ENCODE measurements at regions not wholly inside any gene's neighbourhood (a gene's known extent, or its start where the extent isn't known, plus 50 kb on each side); places are given as distances from the start of the nearest gene placed in this dataset.

DNA sequence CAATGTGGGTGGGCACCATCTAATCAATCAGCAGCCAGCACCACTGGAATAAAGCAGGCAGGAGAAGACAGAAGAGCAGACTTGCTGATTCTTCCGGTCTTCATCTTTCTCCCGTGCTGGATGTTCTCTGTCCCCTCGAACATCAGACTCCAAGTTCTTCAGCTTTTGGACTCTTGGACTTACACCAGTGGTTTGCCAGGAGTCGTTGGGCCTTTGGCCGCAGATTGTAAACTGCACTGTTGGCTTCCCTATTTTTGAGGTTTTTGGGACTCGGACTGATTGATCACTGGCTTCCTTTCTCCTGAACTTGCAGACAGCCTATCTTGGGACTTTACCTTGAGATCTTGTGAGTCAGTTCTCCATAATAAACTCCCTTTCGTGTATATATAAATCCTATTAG is 292.8 kb downstream of the BCHE start:
- no peak for DNase-seq (ENCODE audit: low read depth in 6 of 9, low spot score in 9 of 9)
- no peaks in the 10 kb centered on the region for H3K27me3 ChIP-seq (ENCODE audit: control insufficient read depth in 2 of 2, insufficient read depth in 1 of 2, low read length in 1 of 2)
- no peak overlapping the region for H3K27ac ChIP-seq (ENCODE audit: low read depth in 1 of 2, low read length in 1 of 2)
- H3K36me3 ChIP-seq (ENCODE audit: control insufficient read depth in 2 of 2, insufficient read depth in 2 of 2, low read length in 1 of 2) = no peaks in the 10 kb centered on the region
- no peaks in the 10 kb centered on the region for H3K4me1 ChIP-seq (ENCODE audit: control insufficient read depth in 2 of 2, insufficient read depth in 2 of 2, low read length in 2 of 2)
- no peak overlapping the region for H3K4me3 ChIP-seq (ENCODE audit: low read length in 2 of 2)
- H3K9me3 ChIP-seq (ENCODE audit: control insufficient read depth in 2 of 2, insufficient read depth in 1 of 2, low read length in 1 of 2) = peaks cover 0 to 2% of the 10 kb centered on the region in 2 donors
- WGBS = 82% methylated on average over 7 of the region's 7 CpGs

DNA sequence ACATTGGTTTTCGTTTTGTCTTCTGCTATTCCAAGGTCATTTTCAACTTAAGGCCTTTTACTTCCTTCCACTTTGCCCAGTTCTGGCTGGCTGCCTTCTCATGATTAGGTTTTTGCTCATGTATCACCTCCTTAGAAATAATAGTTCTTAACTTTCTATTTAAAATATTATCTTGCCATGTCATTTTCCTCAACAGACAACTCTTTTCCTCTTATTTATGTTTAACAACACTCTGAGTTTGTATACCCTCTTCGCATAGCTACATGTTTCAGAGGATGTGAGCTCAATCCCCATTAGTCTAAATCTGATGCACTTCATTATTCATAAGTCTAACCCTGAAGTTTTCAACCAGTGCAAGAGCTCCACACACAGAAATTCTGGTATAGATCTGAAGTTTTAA is 299.1 kb downstream of the BCHE start:
- H3K36me3 ChIP-seq (ENCODE audit: control insufficient read depth in 2 of 2, insufficient read depth in 2 of 2, low read length in 1 of 2) = no peaks in the 10 kb centered on the region
- no peaks in the 10 kb centered on the region for H3K27me3 ChIP-seq (ENCODE audit: control insufficient read depth in 2 of 2, insufficient read depth in 1 of 2, low read length in 1 of 2)
- no peak overlapping the region for H3K27ac ChIP-seq (ENCODE audit: low read depth in 1 of 2, low read length in 1 of 2)
- peaks cover 0 to 2% of the 10 kb centered on the region in 2 donors for H3K9me3 ChIP-seq (ENCODE audit: control insufficient read depth in 2 of 2, insufficient read depth in 1 of 2, low read length in 1 of 2)
- no peak for DNase-seq (ENCODE audit: low read depth in 6 of 9, low spot score in 9 of 9)
- H3K4me3 ChIP-seq (ENCODE audit: low read length in 2 of 2) = no peak overlapping the region
- H3K4me1 ChIP-seq (ENCODE audit: control insufficient read depth in 2 of 2, insufficient read depth in 2 of 2, low read length in 2 of 2) = no peaks in the 10 kb centered on the region
- 54% methylated on average over 2 of the region's 2 CpGs for WGBS

DNA sequence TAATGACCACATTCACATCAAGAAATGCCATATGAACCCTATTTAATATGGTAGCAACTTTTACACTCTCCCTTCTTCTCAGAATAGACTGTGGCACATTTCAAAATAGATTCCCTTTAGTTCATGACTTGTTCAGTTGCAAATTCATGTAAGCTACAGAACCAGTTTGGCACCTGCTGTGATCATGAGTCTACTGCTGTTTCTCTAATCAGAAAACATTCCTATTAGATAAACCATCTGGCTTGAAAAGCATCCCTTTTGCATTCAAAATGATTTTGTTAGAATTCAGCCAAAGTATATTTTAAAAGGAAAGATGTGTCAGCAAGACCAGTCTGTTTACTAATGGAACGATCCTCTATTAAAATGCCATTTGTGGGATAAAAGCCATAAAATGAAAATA is 304.4 kb downstream of the BCHE start:
- no peaks in the 10 kb centered on the region for H3K27me3 ChIP-seq (ENCODE audit: control insufficient read depth in 2 of 2, insufficient read depth in 1 of 2, low read length in 1 of 2)
- H3K27ac ChIP-seq (ENCODE audit: low read depth in 1 of 2, low read length in 1 of 2) = no peak overlapping the region
- no peaks in the 10 kb centered on the region for H3K9me3 ChIP-seq (ENCODE audit: control insufficient read depth in 2 of 2, insufficient read depth in 1 of 2, low read length in 1 of 2)
- DNase-seq (ENCODE audit: low read depth in 6 of 9, low spot score in 9 of 9) = no peak
- 92% methylated on average over 1 of the region's 1 CpG for WGBS
- no peaks in the 10 kb centered on the region for H3K36me3 ChIP-seq (ENCODE audit: control insufficient read depth in 2 of 2, insufficient read depth in 2 of 2, low read length in 1 of 2)
- H3K4me1 ChIP-seq (ENCODE audit: control insufficient read depth in 2 of 2, insufficient read depth in 2 of 2, low read length in 2 of 2) = no peaks in the 10 kb centered on the region
- H3K4me3 ChIP-seq (ENCODE audit: low read length in 2 of 2) = no peak overlapping the region

DNA sequence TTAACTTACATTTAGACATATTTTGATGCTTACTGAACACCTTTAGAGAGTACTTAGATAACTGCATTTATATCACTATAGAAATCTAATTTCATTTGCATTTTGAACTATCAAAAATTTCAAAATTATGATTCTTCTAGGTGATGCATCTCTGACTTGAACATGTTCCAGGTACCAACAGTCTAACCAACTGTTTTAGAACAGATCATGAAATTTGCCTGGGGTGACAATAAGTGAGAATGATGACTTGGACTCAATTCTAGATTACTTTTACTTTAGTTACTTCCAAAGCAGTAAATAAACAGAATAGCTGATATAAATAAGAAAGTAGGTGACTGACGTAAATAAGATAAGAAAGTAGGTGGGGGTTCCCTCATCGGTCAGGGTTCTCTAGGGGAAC is 307.8 kb downstream of the BCHE start:
- Histone ChIP-seq H3K27me3 (ENCODE audit: control insufficient read depth in 2 of 2, insufficient read depth in 1 of 2, low read length in 1 of 2) (no peaks in the 10 kb centered on the region), H3K4me3 (ENCODE audit: low read length in 2 of 2) (no peak overlapping the region), H3K9me3 (ENCODE audit: control insufficient read depth in 2 of 2, insufficient read depth in 1 of 2, low read length in 1 of 2) (no peaks in the 10 kb centered on the region), H3K36me3 (ENCODE audit: control insufficient read depth in 2 of 2, insufficient read depth in 2 of 2, low read length in 1 of 2) (no peaks in the 10 kb centered on the region), H3K4me1 (ENCODE audit: control insufficient read depth in 2 of 2, insufficient read depth in 2 of 2, low read length in 2 of 2) (no peaks in the 10 kb centered on the region), H3K27ac (ENCODE audit: low read depth in 1 of 2, low read length in 1 of 2) (no peak overlapping the region)
- no peak for DNase-seq (ENCODE audit: low read depth in 6 of 9, low spot score in 9 of 9)
- WGBS = 94% methylated on average over 2 of the region's 2 CpGs

DNA sequence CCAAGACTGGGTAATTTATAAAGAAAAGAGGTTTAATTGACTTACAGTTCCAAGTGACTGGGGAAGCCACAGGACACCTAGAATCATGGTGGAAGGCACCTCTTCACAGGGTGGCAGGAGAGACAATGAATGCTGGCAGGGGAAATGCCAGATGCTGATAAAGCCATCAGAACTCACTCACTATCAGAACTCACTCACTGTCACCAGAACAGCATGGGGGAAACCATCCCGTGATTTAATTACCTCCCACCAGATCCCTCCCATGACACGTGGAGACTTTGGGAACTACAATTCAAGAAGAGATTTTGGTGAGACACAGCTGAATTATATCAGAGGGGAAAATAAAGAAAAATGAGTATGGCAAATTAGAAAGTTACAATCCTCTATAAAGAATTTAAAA is 310.9 kb downstream of the BCHE start:
- no peaks in the 10 kb centered on the region for H3K27me3 ChIP-seq (ENCODE audit: control insufficient read depth in 2 of 2, insufficient read depth in 1 of 2, low read length in 1 of 2)
- H3K27ac ChIP-seq (ENCODE audit: low read depth in 1 of 2, low read length in 1 of 2) = no peak overlapping the region
- no peaks in the 10 kb centered on the region for H3K36me3 ChIP-seq (ENCODE audit: control insufficient read depth in 2 of 2, insufficient read depth in 2 of 2, low read length in 1 of 2)
- 48% methylated on average over 2 of the region's 2 CpGs for WGBS
- no peaks in the 10 kb centered on the region for H3K4me1 ChIP-seq (ENCODE audit: control insufficient read depth in 2 of 2, insufficient read depth in 2 of 2, low read length in 2 of 2)
- no peak for DNase-seq (ENCODE audit: low read depth in 6 of 9, low spot score in 9 of 9)
- H3K4me3 ChIP-seq (ENCODE audit: low read length in 2 of 2) = no peak overlapping the region
- H3K9me3 ChIP-seq (ENCODE audit: control insufficient read depth in 2 of 2, insufficient read depth in 1 of 2, low read length in 1 of 2) = no peaks in the 10 kb centered on the region

DNA sequence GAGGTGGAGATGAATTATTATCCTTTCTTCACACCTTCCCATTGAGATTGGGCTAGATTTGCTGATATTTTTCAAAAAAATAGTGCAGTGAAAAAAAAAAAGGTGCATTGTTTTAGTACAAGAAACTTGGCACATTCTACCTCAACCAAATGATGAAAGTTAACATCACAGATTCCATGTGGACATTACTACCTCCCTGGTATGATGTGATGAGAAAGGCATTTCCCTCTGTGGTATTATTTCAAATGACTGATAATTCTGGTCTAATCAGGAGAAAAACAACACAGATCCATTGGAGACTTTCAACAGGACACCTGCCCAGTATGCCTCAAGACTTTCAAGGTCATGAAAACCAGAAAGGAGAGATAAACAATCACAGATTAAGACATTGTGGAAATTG is 313.4 kb downstream of the BCHE start:
- Histone ChIP-seq H3K36me3 (ENCODE audit: control insufficient read depth in 2 of 2, insufficient read depth in 2 of 2, low read length in 1 of 2) (no peaks in the 10 kb centered on the region), H3K9me3 (ENCODE audit: control insufficient read depth in 2 of 2, insufficient read depth in 1 of 2, low read length in 1 of 2) (no peaks in the 10 kb centered on the region), H3K27me3 (ENCODE audit: control insufficient read depth in 2 of 2, insufficient read depth in 1 of 2, low read length in 1 of 2) (no peaks in the 10 kb centered on the region), H3K4me3 (ENCODE audit: low read length in 2 of 2) (no peak overlapping the region), H3K4me1 (ENCODE audit: control insufficient read depth in 2 of 2, insufficient read depth in 2 of 2, low read length in 2 of 2) (no peaks in the 10 kb centered on the region), H3K27ac (ENCODE audit: low read depth in 1 of 2, low read length in 1 of 2) (no peak overlapping the region)
- no peak for DNase-seq (ENCODE audit: low read depth in 6 of 9, low spot score in 9 of 9)

DNA sequence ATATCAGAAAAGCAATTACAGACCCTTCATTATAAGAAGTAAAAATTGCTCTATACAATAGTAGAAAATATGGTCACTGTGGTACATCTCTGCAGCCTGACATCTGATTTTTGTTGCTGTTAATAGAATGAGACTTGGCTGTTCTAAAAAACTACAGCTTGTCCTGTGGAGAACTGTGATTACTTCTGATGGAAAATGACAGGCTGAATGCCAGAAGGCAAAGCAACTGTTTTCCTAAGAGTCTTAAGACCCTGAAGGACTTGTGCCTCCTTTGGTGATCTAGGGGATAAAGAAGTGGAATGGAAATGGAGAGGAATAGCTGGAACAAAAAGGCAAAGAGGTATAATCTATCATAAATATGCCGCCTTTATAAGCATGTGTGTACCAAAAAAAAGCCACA is 314.8 kb downstream of the BCHE start:
- no peaks in the 10 kb centered on the region for H3K4me1 ChIP-seq (ENCODE audit: control insufficient read depth in 2 of 2, insufficient read depth in 2 of 2, low read length in 2 of 2)
- no peaks in the 10 kb centered on the region for H3K27me3 ChIP-seq (ENCODE audit: control insufficient read depth in 2 of 2, insufficient read depth in 1 of 2, low read length in 1 of 2)
- no peak overlapping the region for H3K27ac ChIP-seq (ENCODE audit: low read depth in 1 of 2, low read length in 1 of 2)
- DNase-seq (ENCODE audit: low read depth in 6 of 9, low spot score in 9 of 9) = no peak
- H3K4me3 ChIP-seq (ENCODE audit: low read length in 2 of 2) = no peak overlapping the region
- H3K36me3 ChIP-seq (ENCODE audit: control insufficient read depth in 2 of 2, insufficient read depth in 2 of 2, low read length in 1 of 2) = no peaks in the 10 kb centered on the region
- 96% methylated on average over 1 of the region's 1 CpG for WGBS
- H3K9me3 ChIP-seq (ENCODE audit: control insufficient read depth in 2 of 2, insufficient read depth in 1 of 2, low read length in 1 of 2) = no peaks in the 10 kb centered on the region

DNA sequence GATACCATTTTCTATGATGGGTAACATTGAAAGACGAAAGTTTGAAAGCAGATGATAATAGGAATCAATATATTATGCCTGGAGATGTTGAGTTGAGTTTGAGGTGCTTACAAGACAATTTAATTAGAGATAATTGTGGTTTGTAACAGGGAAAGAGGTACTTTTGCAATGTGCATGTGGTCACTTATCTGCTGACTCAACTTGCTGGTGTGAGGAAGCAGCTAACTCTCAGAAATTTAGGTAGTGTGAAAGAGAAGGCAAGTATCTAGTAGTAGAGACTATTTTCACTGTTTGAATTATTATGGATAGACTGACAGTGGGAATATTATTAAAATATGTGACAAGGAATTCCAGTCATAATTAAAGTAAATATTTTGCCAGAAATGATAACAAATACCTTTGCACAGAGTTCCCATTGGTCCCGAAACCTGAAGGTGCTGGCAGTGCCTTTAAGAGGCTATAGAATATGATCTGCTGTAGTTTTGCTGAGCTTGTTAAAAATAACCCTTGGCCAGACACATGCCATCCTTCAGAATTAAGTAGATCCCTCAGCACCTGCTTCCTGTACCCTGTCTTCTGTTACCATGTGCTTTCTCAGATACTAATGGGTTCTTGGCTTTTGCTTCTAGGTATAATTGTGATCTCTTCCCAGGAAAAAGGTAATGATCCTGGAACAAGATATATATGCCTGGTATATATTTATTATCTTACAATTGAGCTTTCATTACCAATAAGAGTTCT is 315.9 kb downstream of the BCHE start:
- Histone ChIP-seq H3K36me3 (ENCODE audit: control insufficient read depth in 2 of 2, insufficient read depth in 2 of 2, low read length in 1 of 2) (no peaks in the 10 kb centered on the region), H3K9me3 (ENCODE audit: control insufficient read depth in 2 of 2, insufficient read depth in 1 of 2, low read length in 1 of 2) (no peaks in the 10 kb centered on the region), H3K27me3 (ENCODE audit: control insufficient read depth in 2 of 2, insufficient read depth in 1 of 2, low read length in 1 of 2) (no peaks in the 10 kb centered on the region), H3K4me3 (ENCODE audit: low read length in 2 of 2) (no peak overlapping the region), H3K4me1 (ENCODE audit: control insufficient read depth in 2 of 2, insufficient read depth in 2 of 2, low read length in 2 of 2) (no peaks in the 10 kb centered on the region), H3K27ac (ENCODE audit: low read depth in 1 of 2, low read length in 1 of 2) (no peak overlapping the region)
- WGBS = 81% methylated on average over 2 of the region's 2 CpGs
- DNase-seq (ENCODE audit: low read depth in 6 of 9, low spot score in 9 of 9) = no peak

DNA sequence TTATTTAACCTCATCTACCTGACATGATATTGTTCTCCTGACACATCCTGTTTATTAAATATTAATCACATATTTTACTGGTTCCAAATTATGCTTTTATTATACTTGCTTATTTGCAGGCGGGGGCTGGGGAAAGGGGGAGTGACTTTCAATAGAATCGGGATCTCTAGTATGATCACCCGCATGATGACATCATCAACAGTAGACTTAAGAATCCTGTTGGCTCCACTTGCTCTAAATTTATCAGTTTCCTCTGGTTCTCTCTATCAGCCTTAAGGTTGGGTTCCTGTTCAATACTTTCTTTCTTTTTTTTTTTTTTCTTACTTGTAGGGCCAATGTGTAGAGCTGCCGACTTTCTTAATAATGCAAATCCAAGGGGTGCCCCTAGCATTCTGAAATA is 317.5 kb downstream of the BCHE start:
- H3K4me3 ChIP-seq (ENCODE audit: low read length in 2 of 2) = no peak overlapping the region

More for the DNA sequence above, 317.5 kb downstream of the BCHE start:
- Histone ChIP-seq H3K27ac (ENCODE audit: low read depth in 1 of 2, low read length in 1 of 2) (no peak overlapping the region), H3K27me3 (ENCODE audit: control insufficient read depth in 2 of 2, insufficient read depth in 1 of 2, low read length in 1 of 2) (no peaks in the 10 kb centered on the region), H3K4me1 (ENCODE audit: control insufficient read depth in 2 of 2, insufficient read depth in 2 of 2, low read length in 2 of 2) (no peaks in the 10 kb centered on the region), H3K36me3 (ENCODE audit: control insufficient read depth in 2 of 2, insufficient read depth in 2 of 2, low read length in 1 of 2) (no peaks in the 10 kb centered on the region), H3K9me3 (ENCODE audit: control insufficient read depth in 2 of 2, insufficient read depth in 1 of 2, low read length in 1 of 2) (peaks cover 0 to 4% of the 10 kb centered on the region in 2 donors)
- DNase-seq (ENCODE audit: low read depth in 6 of 9, low spot score in 9 of 9) = no peak
- 92% methylated on average over 4 of the region's 4 CpGs for WGBS
